Vagina (tissue), 2 donors: ENCODE measurements at regions not wholly inside any gene's neighbourhood (a gene's known extent, or its start where the extent isn't known, plus 50 kb on each side); places are given as distances from the start of the nearest gene placed in this dataset.

ENCODE experiments used
- DNase-seq, 2 donors: peaks; one replicate each; pipeline ENCODE4 v3.0.0-alpha.2; 2017; ENCODE audit errors: extremely low spot score in 2 of 2
- H3K27ac ChIP-seq: fragments of 200-600 bp; sonication (generic); one replicate; pipeline ENCODE4 v1.5.1; 2019
- H3K27me3 ChIP-seq: fragments of 200-600 bp; sonication (generic); one replicate; pipeline ENCODE4 v1.5.1; 2019
- H3K36me3 ChIP-seq, 2 donors: fragments of 200-600 bp; sonication (generic); one replicate each; pipeline ENCODE4 v1.5.1; 2017 to 2019
- H3K4me1 ChIP-seq: fragments of 200-600 bp; sonication (generic); one replicate; pipeline ENCODE4 v1.5.1; 2019
- H3K4me3 ChIP-seq, 2 donors: fragments of 200-600 bp; sonication (generic); 1 replicate in 1 of 2; 2 replicates in 1 of 2; pipeline ENCODE4 v1.5.1; 2016 to 2019
- H3K9me3 ChIP-seq: fragments of 200-600 bp; sonication (generic); one replicate; pipeline ENCODE4 v1.5.1; 2019
- POLR2A ChIP-seq, 2 donors: fragments of 450-650 bp; IDR thresholded peaks; one replicate each; pipeline ENCODE4 v1.6.1; 2017; ENCODE audit warnings: antibody characterized with exemption in 2 of 2, mild to moderate bottlenecking in 2 of 2, moderate library complexity in 2 of 2
- POLR2AphosphoS5 ChIP-seq, 2 donors: sonication (generic); formaldehyde crosslinking; IDR thresholded peaks; one replicate each; pipeline ENCODE4 v1.9.0; 2017; ENCODE audit warnings: antibody characterized with exemption in 2 of 2, mild to moderate bottlenecking in 2 of 2, low read depth in 1 of 2; ENCODE audit not compliant: insufficient read depth in 1 of 2
- intact Hi-C: fragments of 100-400 bp; cut with DNase I; formaldehyde crosslinking; loops from one replicate; pipeline ENCODE4 v1.15.1; 2023
- TF ChIP-seq, protein P1 (sequence below), 3 experiments: fragments of 450-650 bp in 2 of 3; fragments of 200-600 bp in 1 of 3; sonication (generic) in 1 of 3; IDR thresholded peaks; one replicate each; pipeline ENCODE4 v1.5.1; 2017 to 2019; ENCODE audit warnings: antibody characterized with exemption in 3 of 3, mild to moderate bottlenecking in 2 of 3, moderate library complexity in 2 of 3

DNA sequence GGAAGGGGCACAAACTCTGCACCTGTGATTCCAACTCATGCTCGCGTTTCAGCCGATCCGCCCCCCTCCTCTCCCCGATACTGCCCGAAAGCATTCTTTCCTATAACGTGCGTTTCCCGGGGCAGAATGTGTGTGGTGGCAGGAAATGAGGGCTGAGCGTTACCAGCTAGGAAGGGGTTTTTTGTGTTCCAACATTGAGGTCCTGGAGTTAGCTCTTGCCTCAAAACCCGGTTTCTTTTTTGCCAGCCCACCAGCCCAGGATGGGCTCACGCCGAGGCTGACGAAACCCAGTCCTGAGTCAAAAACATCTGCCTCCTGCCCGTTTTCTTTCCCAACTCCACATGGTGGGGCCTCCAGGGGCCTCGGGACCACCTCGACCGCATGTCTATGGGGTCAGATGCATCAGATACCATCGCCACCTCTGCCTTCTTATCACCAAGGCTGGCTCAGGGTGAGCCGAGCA lies 113.7 kb upstream of the COPS8 start:
- Histone ChIP-seq H3K27me3 (no peaks in the 10 kb centered on the region), H3K4me1 (peaks cover 24% of the 10 kb centered on the region), H3K9me3 (no peaks in the 10 kb centered on the region), H3K36me3 (no peaks in the 10 kb centered on the region), H3K4me3 (no peak overlapping the region), H3K27ac (peak overlapping the region; percentile 46)
- TF ChIP-seq POLR2AphosphoS5 (IDR thresholded peaks at IDR 0.05; ENCODE audit: insufficient read depth in 1 of 2, low read depth in 1 of 2) (no peak), POLR2A (IDR thresholded peaks at IDR 0.05) (no peak)
- TF ChIP-seq, protein P1, sequence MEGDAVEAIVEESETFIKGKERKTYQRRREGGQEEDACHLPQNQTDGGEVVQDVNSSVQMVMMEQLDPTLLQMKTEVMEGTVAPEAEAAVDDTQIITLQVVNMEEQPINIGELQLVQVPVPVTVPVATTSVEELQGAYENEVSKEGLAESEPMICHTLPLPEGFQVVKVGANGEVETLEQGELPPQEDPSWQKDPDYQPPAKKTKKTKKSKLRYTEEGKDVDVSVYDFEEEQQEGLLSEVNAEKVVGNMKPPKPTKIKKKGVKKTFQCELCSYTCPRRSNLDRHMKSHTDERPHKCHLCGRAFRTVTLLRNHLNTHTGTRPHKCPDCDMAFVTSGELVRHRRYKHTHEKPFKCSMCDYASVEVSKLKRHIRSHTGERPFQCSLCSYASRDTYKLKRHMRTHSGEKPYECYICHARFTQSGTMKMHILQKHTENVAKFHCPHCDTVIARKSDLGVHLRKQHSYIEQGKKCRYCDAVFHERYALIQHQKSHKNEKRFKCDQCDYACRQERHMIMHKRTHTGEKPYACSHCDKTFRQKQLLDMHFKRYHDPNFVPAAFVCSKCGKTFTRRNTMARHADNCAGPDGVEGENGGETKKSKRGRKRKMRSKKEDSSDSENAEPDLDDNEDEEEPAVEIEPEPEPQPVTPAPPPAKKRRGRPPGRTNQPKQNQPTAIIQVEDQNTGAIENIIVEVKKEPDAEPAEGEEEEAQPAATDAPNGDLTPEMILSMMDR (IDR thresholded peaks at IDR 0.05) = no peak
- DNase-seq = no peak
- intact Hi-C loops = no loop called here

DNA sequence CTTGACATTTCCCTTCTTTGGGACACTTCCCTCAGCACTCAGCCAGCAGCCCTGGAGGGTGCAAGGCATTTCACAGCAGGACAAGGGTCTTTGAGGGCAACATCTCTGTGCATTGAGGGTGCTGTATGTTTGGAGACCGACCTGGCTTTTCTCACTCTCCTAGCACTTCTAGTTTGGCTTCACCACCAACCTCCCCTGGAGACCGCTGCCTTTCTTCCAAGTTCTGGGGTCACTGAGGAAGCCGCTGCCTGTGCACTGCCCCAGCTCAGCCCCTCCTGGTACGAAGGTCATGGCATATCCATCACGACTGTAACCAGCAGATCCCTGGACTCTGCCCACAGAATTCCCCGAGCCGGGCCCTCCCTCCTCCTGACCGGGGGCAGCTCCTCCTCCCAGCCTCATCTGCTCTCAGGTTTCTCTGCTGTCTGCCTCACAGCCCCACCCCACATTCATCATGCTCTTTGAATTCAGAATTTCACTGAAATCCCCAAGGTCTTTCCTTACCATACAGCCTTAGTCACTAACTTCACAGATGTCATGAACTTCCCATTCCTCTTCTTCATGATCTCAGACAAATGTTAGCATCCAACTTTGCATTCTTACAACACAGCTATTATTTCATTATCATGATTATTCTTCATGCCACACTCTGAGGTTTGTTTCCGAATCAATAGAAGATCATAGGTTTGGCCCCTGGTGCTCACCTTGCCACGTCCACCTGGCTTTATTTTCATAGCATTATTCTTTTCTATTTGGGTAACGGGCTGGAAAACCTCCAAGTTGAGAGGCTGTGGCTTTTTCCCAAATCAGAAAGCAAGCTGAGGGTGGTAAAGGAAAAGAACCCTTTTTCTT lies 113.0 kb upstream of the COPS8 start:
- Histone ChIP-seq H3K36me3 (no peaks in the 10 kb centered on the region), H3K27ac (peak overlapping the region; percentile 46), H3K4me1 (peaks cover 24% of the 10 kb centered on the region), H3K9me3 (no peaks in the 10 kb centered on the region), H3K27me3 (no peaks in the 10 kb centered on the region), H3K4me3 (no peak overlapping the region)
- no peak for DNase-seq
- intact Hi-C loops = no loop called here
- TF ChIP-seq POLR2AphosphoS5 (IDR thresholded peaks at IDR 0.05; ENCODE audit: insufficient read depth in 1 of 2, low read depth in 1 of 2) (no peak), POLR2A (IDR thresholded peaks at IDR 0.05) (no peak)
- TF ChIP-seq, protein P1 (IDR thresholded peaks at IDR 0.05) = no peak

DNA sequence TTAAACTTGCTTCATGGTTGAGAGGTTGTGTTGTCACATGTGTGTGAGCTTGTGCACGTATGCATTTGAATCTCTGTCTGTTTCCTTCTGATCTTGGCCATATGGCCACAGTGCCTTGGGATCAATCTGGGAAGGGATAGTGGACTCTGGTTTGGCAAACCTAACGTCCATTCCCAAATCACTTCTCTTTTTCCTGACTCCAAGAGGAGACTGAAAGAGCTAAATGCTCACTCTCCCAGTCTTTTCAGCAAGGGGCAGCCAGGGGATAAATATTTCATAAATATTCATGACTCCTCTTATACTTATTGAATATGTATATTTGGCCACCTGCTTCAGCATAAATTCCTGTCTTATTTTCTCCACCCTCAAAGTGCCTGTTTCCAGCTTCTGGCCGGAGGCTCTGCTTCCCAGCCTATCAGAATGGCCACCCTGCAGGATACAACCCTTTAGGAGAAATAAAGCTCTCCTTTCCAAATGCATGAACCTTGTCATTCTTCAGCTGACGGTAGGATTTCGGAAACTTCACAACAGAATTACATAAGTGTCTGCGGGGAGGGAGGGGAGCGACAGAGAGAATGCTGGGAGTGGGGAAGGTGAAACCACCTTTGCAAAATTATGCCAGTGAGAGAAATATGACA lies 112.2 kb upstream of the COPS8 start:
- Histone ChIP-seq H3K9me3 (no peaks in the 10 kb centered on the region), H3K27me3 (no peaks in the 10 kb centered on the region), H3K4me3 (no peak overlapping the region), H3K4me1 (peaks cover 24% of the 10 kb centered on the region), H3K27ac (no peak overlapping the region), H3K36me3 (no peaks in the 10 kb centered on the region)
- no peak for TF ChIP-seq POLR2AphosphoS5 (IDR thresholded peaks at IDR 0.05; ENCODE audit: insufficient read depth in 1 of 2, low read depth in 1 of 2)
- TF ChIP-seq, protein P1 (IDR thresholded peaks at IDR 0.05) = no peak
- no peak for TF ChIP-seq POLR2A (IDR thresholded peaks at IDR 0.05)
- intact Hi-C loops = no loop called here
- peak; percentile 49 to 52 for DNase-seq

DNA sequence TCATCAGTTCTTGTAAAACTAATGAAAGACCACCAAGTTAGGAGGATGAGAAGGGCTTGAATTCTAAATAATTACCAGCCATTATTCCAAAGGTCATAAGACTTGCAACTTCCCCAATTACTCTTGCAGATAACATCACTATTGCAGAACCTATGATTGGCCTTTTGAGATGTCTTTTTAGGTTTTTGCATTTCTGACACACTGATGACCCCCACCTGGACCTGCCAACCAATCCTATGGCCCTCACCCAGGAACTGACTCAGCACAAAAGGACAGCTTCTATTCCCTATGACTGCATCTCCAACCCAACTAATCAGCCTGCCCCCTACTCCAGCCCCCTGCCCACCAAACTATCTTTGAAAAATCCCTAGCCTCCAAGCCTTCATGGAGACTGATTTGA lies 111.5 kb upstream of the COPS8 start:
- H3K27ac ChIP-seq = no peak overlapping the region
- no peak for TF ChIP-seq POLR2AphosphoS5 (IDR thresholded peaks at IDR 0.05; ENCODE audit: insufficient read depth in 1 of 2, low read depth in 1 of 2)
- TF ChIP-seq, protein P1 (IDR thresholded peaks at IDR 0.05) = no peak
- intact Hi-C loops = no loop called here
- no peaks in the 10 kb centered on the region for H3K36me3 ChIP-seq
- H3K4me3 ChIP-seq = no peak overlapping the region
- no peaks in the 10 kb centered on the region for H3K9me3 ChIP-seq
- H3K4me1 ChIP-seq = peaks cover 24% of the 10 kb centered on the region
- peak; percentile 40 to 44 for DNase-seq
- no peaks in the 10 kb centered on the region for H3K27me3 ChIP-seq

DNA sequence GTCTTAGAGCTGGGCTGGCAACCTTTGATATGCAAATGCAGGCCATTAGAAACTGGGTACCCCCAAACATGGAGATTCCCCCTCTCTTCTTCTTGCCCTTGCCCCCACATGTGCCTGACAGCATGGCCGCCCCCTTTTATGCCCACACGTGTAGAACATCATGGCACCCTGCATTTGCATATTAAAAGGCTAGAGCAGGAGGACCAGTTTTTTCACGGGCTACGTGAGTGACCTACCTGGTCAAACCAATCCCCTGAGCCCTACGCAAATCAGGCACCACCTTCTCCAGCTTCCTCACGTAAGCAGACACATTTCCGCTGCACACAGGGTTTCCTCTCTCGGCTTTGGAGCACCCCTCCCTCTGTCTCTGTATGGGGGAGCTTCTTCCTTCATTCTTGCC lies 110.9 kb upstream of the COPS8 start:
- H3K27ac ChIP-seq = no peak overlapping the region
- H3K4me3 ChIP-seq = no peak overlapping the region
- intact Hi-C loops = no loop called here
- peaks cover 24% of the 10 kb centered on the region for H3K4me1 ChIP-seq
- no peaks in the 10 kb centered on the region for H3K9me3 ChIP-seq
- H3K36me3 ChIP-seq = no peaks in the 10 kb centered on the region
- no peaks in the 10 kb centered on the region for H3K27me3 ChIP-seq
- TF ChIP-seq POLR2AphosphoS5 (IDR thresholded peaks at IDR 0.05; ENCODE audit: insufficient read depth in 1 of 2, low read depth in 1 of 2) = no peak
- TF ChIP-seq, protein P1 (IDR thresholded peaks at IDR 0.05) = no peak
- TF ChIP-seq POLR2A (IDR thresholded peaks at IDR 0.05) = no peak
- DNase-seq = peak; percentile 52 to 54
